B cell (primary cell): ENCODE measurements at regions not wholly inside any gene's neighbourhood (a gene's known extent, or its start where the extent isn't known, plus 50 kb on each side); places are given as distances from the start of the nearest gene placed in this dataset.
"Not testable (repeated sequence)": the region's sequence is repeated elsewhere in the genome, so short reads cannot be mapped to it uniquely, and the experiment has no call there.

Source experiments
- ATAC-seq: fragments of 200-7000 bp; cut with Tn5 transposase; one replicate; pipeline ENCODE4 v1.10.0; 2021; ENCODE audit warnings: low read depth, mild to moderate bottlenecking, moderate number of reproducible peaks, moderate library complexity
- CTCF ChIA-PET: fragments of 350-600 bp; sonication (Branson Sonifier 250); formaldehyde crosslinking; loops from one replicate; lab custom pipeline; 2021; ENCODE audit warnings: antibody characterized with exemption, inconsistent platforms; lab: Charles Lee
- POLR2A ChIA-PET: fragments of 350-600 bp; sonication (Branson Sonifier 250); formaldehyde crosslinking; loops from one replicate; lab custom pipeline; 2021; ENCODE audit warnings: antibody characterized with exemption; lab: Charles Lee
- DNase-seq: peaks from one replicate; pipeline ENCODE4 v3.0.0; 2013
- H2AFZ ChIP-seq: 2 replicates; pipeline ENCODE4 v1.6.1; 2012; ENCODE audit warnings: mild to moderate bottlenecking, low read depth, low read length; ENCODE audit not compliant: insufficient read depth, poor library complexity, severe bottlenecking
- H3K27ac ChIP-seq, 2 donors: 1 replicate in 1 of 2; 2 replicates in 1 of 2; pipeline ENCODE4 v1.5.1; 2012 to 2013; ENCODE audit warnings: low read length in 2 of 2, mild to moderate bottlenecking in 2 of 2, moderate library complexity in 1 of 2
- H3K27me3 ChIP-seq, 4 experiments: fragments of 200-600 bp in 1 of 4; sonication (generic) in 1 of 4; replicated peaks in 1 of 4; 1 replicate in 2 of 4; 2 replicates in 2 of 4; pipeline versions ENCODE4 v1.6.1 to v1.7.0; 2013 to 2016; ENCODE audit warnings: low read length in 3 of 4, mild to moderate bottlenecking in 2 of 4, mixed read lengths in 1 of 4, moderate library complexity in 1 of 4; ENCODE audit not compliant: insufficient read depth in 4 of 4, control insufficient read depth in 3 of 4; ENCODE audit errors: control extremely low read depth in 1 of 4
- H3K36me3 ChIP-seq, 2 experiments: replicated peaks in 1 of 2; 1 replicate in 1 of 2; 2 replicates in 1 of 2; pipeline versions ENCODE4 v1.6.1 to v1.7.1; 2013; ENCODE audit warnings: low read length in 1 of 2; ENCODE audit not compliant: insufficient read depth in 2 of 2, control insufficient read depth in 1 of 2; ENCODE audit errors: control extremely low read depth in 1 of 2, extremely low read depth in 1 of 2
- H3K4me1 ChIP-seq, 2 donors: fragments of 200-600 bp in 1 of 2; sonication (generic) in 1 of 2; 1 replicate in 1 of 2; 2 replicates in 1 of 2; pipeline versions ENCODE4 v1.5.1 to v1.6.1; 2013 to 2017; ENCODE audit warnings: low read length in 2 of 2; ENCODE audit not compliant: control insufficient read depth in 2 of 2, insufficient read depth in 2 of 2
- H3K4me2 ChIP-seq: replicated peaks from 2 replicates; pipeline ENCODE3; 2012; ENCODE audit warnings: mild to moderate bottlenecking, low read depth, low read length; ENCODE audit not compliant: poor library complexity, severe bottlenecking
- H3K4me3 ChIP-seq, 5 experiments: fragments of 200-600 bp in 1 of 5; sonication (generic) in 1 of 5; 1 replicate in 3 of 5; 2 replicates in 2 of 5; pipeline versions ENCODE4 v1.5.1 to v1.7.0; 2011 to 2016; ENCODE audit warnings: low read length in 4 of 5, mild to moderate bottlenecking in 4 of 5, low read depth in 2 of 5, control low read depth in 1 of 5, moderate library complexity in 1 of 5; ENCODE audit not compliant: insufficient read depth in 1 of 5; ENCODE audit errors: control extremely low read depth in 1 of 5, extremely low read depth in 1 of 5
- H3K79me2 ChIP-seq: fragments of 200-600 bp; sonication (generic); one replicate; pipeline ENCODE4 v1.6.0; 2016; ENCODE audit warnings: low read length; ENCODE audit not compliant: control insufficient read depth, insufficient read depth
- H3K9ac ChIP-seq: fragments of 200-600 bp; sonication (generic); 2 replicates; pipeline ENCODE4 v1.6.1; 2017; ENCODE audit warnings: mild to moderate bottlenecking, low read length, moderate library complexity
- H3K9me3 ChIP-seq, 3 donors: one replicate each; pipeline versions ENCODE4 v1.6.1 to v1.7.1; 2013; ENCODE audit warnings: low read length in 2 of 3; ENCODE audit not compliant: control insufficient read depth in 2 of 3, insufficient read depth in 1 of 3; ENCODE audit errors: control extremely low read depth in 1 of 3
- H4K20me1 ChIP-seq: 2 replicates; pipeline ENCODE4 v1.6.0; 2012; ENCODE audit warnings: mild to moderate bottlenecking, low read length; ENCODE audit not compliant: insufficient read depth, control insufficient read depth, poor library complexity, severe bottlenecking
- H3K27ac Mint-ChIP-seq: one replicate; pipeline ENCODE4 v1.8.0; 2021; ENCODE audit warnings: mixed read lengths
- H3K27me3 Mint-ChIP-seq: one replicate; pipeline ENCODE4 v1.8.0; 2021; ENCODE audit warnings: mixed read lengths
- H3K4me1 Mint-ChIP-seq: one replicate; pipeline ENCODE4 v1.8.0; 2021; ENCODE audit warnings: mixed read lengths
- H3K4me3 Mint-ChIP-seq: one replicate; pipeline ENCODE4 v1.8.0; 2021; ENCODE audit warnings: mixed read lengths
- H3K9me3 Mint-ChIP-seq: one replicate; pipeline ENCODE4 v1.8.0; 2022; ENCODE audit warnings: mixed read lengths; ENCODE audit not compliant: insufficient read depth
- EZH2 ChIP-seq: IDR thresholded peaks from 2 replicates; pipeline ENCODE4 v1.6.1; 2012; ENCODE audit warnings: borderline replicate concordance, low read depth, mild to moderate bottlenecking, moderate library complexity, low read length; ENCODE audit not compliant: insufficient read depth, poor library complexity, severe bottlenecking
- WGBS: methylation state at CpG from one replicate; pipeline ENCODE4 v1.1.5; 2013; ENCODE audit warnings: missing lambda C conversion rate; ENCODE audit not compliant: insufficient coverage; 5-methylcytosine and 5-hydroxymethylcytosine counted together
- intact Hi-C: fragments of 100-400 bp; cut with micrococcal nuclease; formaldehyde crosslinking; loops from one replicate; pipeline ENCODE4 v1.10.0; 2022
- TF ChIP-seq, protein P1 (sequence below): fragments of 200-600 bp; IDR thresholded peaks from one replicate; pipeline ENCODE4 v1.8.0; 2022; ENCODE audit warnings: antibody characterized with exemption, mild to moderate bottlenecking

DNA sequence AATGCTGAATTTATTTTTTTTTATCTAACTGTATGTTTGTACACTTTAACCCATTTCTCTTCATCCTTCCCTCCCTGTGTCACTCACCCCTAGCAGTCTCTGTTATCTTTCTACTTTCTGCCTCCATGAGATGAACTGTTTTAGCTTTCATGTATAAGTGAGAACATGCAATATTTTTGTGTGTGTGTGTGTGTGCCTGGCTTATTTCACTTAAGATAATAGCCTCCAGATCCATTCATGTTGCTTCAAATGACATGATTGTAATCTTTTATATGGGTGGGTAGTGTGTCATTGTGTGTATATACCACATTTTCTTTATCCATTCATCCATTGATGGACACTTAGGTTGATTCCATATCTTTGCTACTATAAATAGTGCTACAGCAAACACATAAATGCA, 1023.9 kb downstream of the TLE1 start:
- ChIA-PET CTCF (no interaction called here), POLR2A (no interaction called here)
- Histone ChIP-seq H3K27ac (no peak overlapping the region), H2AFZ (no peak overlapping the region), H4K20me1 (no peaks in the 10 kb centered on the region), H3K9ac (no peak overlapping the region), H3K36me3 (no peaks in the 10 kb centered on the region), H3K4me1 (peaks cover 0 to 5% of the 10 kb centered on the region in 2 donors), H3K4me2 (no peak overlapping the region), H3K27me3 (no peaks in the 10 kb centered on the region), H3K9me3 (peaks cover 0 to 17% (median 2%) of the 10 kb centered on the region in 3 donors), H3K4me3 (no peak overlapping the region), H3K79me2 (no peaks in the 10 kb centered on the region)
- Mint-ChIP-seq H3K27ac (no peak overlapping the region), H3K4me3 (no peak overlapping the region), H3K27me3 (no peaks in the 10 kb centered on the region), H3K4me1 (peaks cover 7% of the 10 kb centered on the region), H3K9me3 (no peaks in the 10 kb centered on the region)
- no peak for ATAC-seq
- TF ChIP-seq, protein P1, sequence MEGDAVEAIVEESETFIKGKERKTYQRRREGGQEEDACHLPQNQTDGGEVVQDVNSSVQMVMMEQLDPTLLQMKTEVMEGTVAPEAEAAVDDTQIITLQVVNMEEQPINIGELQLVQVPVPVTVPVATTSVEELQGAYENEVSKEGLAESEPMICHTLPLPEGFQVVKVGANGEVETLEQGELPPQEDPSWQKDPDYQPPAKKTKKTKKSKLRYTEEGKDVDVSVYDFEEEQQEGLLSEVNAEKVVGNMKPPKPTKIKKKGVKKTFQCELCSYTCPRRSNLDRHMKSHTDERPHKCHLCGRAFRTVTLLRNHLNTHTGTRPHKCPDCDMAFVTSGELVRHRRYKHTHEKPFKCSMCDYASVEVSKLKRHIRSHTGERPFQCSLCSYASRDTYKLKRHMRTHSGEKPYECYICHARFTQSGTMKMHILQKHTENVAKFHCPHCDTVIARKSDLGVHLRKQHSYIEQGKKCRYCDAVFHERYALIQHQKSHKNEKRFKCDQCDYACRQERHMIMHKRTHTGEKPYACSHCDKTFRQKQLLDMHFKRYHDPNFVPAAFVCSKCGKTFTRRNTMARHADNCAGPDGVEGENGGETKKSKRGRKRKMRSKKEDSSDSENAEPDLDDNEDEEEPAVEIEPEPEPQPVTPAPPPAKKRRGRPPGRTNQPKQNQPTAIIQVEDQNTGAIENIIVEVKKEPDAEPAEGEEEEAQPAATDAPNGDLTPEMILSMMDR: no peak
- no peak for TF ChIP-seq EZH2
- DNase-seq: no peak
- intact Hi-C loops: no loop called here

DNA sequence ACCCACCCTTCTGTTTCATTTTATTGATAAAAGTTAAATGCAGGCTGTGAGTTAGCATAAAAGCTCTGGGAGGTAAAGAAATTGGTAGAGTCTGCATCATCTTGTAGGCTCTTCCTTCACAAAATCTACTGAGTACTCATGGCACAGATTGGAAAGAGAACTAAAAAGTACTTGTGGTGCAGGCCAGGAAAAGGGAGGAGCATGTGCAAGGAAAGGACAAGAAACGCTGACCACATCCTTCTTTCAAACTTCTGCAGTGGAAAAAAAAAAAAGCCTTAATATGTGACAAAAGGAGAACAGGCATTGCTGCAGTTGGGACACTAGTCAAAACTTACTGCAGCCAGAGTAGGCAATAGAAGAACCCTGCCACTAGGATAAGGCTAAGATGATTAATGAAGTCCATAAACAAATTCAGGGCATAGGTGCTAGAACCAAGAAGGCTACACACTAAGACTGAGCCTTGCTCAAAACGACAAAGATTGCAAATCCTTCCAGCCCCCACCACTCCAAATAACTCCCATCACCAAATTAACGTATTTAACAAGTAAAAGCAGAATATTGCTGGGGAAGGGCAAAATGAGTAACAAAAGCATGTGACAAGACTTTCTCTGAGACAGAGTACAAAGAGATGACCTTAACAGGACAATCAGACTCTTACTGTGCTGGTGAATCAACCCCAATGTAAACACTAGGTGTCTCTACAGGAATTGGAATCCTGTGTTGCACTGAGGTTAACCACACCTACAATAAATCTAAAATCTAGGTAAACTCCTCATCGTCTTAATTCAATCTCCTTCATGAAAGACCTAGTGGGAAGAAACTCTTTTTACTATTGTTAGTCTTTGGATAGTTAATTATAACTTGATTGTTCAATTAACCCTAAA, 1024.8 kb downstream of the TLE1 start:
- no peak overlapping the region for H3K27ac ChIP-seq
- Mint-ChIP-seq H3K27ac (no peak overlapping the region), H3K4me3 (no peak overlapping the region), H3K9me3 (no peaks in the 10 kb centered on the region), H3K4me1 (peaks cover 7% of the 10 kb centered on the region), H3K27me3 (no peaks in the 10 kb centered on the region)
- peaks cover 0 to 11% (median under 1%) of the 10 kb centered on the region in 3 donors for H3K9me3 ChIP-seq
- no peak overlapping the region for H2AFZ ChIP-seq
- no peak overlapping the region for H3K4me3 ChIP-seq
- ATAC-seq: no peak
- POLR2A ChIA-PET: no interaction called here
- intact Hi-C loops: no loop called here
- H3K9ac ChIP-seq: no peak overlapping the region
- H3K4me2 ChIP-seq: no peak overlapping the region
- peaks cover 0 to 5% of the 10 kb centered on the region in 2 donors for H3K4me1 ChIP-seq
- H3K79me2 ChIP-seq: no peaks in the 10 kb centered on the region
- no peaks in the 10 kb centered on the region for H4K20me1 ChIP-seq
- no peak for DNase-seq
- TF ChIP-seq, protein P1: no peak
- no peak for TF ChIP-seq EZH2
- no peaks in the 10 kb centered on the region for H3K36me3 ChIP-seq
- no CpG with 5 or more reads among the region's 4 CpGs for WGBS
- CTCF ChIA-PET: no interaction called here
- no peaks in the 10 kb centered on the region for H3K27me3 ChIP-seq

DNA sequence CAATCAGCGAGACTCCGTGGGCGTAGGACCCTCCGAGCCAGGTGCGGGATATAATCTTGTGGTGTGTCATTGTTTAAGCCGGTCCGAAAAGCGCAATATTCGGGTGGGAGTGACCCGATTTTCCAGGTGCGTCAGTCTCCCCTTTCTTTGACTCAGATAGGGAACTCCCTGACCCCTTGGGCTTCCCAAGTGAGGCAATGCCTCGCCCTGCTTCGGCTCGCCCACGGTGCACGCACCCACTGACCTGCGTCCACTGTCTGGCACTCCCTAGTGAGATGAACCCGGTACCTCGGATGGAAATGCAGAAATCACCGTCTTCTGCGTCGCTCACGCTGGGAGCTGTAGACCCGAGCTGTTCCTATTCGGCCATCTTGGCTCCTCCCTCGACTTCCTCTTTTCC, 1029.6 kb downstream of the TLE1 start:
- H3K9me3 ChIP-seq, CTCF ChIA-PET, H4K20me1 ChIP-seq, H3K4me3 ChIP-seq, H3K36me3 ChIP-seq, POLR2A ChIA-PET, H3K27ac Mint-ChIP-seq, H3K4me3 Mint-ChIP-seq, H3K27me3 ChIP-seq, H3K4me1 ChIP-seq, H2AFZ ChIP-seq, ATAC-seq, intact Hi-C loops, H3K27ac ChIP-seq, DNase-seq, H3K27me3 Mint-ChIP-seq, H3K79me2 ChIP-seq, H3K4me2 ChIP-seq, H3K9ac ChIP-seq, H3K4me1 Mint-ChIP-seq, H3K9me3 Mint-ChIP-seq: not testable (repeated sequence)
- WGBS: 89% methylated on average over 18 of the region's 26 CpGs
